GM18870 (cell line): ENCODE measurements at regions not wholly inside any gene's neighbourhood (a gene's known extent, or its start where the extent isn't known, plus 50 kb on each side); places are given as distances from the start of the nearest gene placed in this dataset.
"Not testable (repeated sequence)": the region's sequence is repeated elsewhere in the genome, so short reads cannot be mapped to it uniquely, and the experiment has no call there.

Source experiments
- ATAC-seq: cut with Tn5 transposase; IDR thresholded peaks from one replicate; pipeline ENCODE4 v1.9.1; 2021; ENCODE audit warnings: moderate library complexity; ENCODE audit not compliant: unreplicated experiment

- no peak for ATAC-seq
Observed at GRCh38 chr11:100578831-100579311, 108.2 kb upstream of the ARHGAP42 start.

- ATAC-seq = no peak
Observed at GRCh38 chr11:100581318-100581717, 105.8 kb upstream of the ARHGAP42 start.

- no peak for ATAC-seq
Observed at GRCh38 chr11:100584201-100584985, 102.7 kb upstream of the ARHGAP42 start.

GRCh38 chr11:100585728-100586127 lies 101.4 kb upstream of the ARHGAP42 start:
- ATAC-seq = no peak

- ATAC-seq = no peak
Observed at GRCh38 chr11:100586361-100587101, 100.6 kb upstream of the ARHGAP42 start.

- ATAC-seq = no peak
Observed at GRCh38 chr11:100592619-100593260, 94.3 kb upstream of the ARHGAP42 start.

GRCh38 chr11:100593291-100593690 lies 93.8 kb upstream of the ARHGAP42 start:
- no peak for ATAC-seq

DNA sequence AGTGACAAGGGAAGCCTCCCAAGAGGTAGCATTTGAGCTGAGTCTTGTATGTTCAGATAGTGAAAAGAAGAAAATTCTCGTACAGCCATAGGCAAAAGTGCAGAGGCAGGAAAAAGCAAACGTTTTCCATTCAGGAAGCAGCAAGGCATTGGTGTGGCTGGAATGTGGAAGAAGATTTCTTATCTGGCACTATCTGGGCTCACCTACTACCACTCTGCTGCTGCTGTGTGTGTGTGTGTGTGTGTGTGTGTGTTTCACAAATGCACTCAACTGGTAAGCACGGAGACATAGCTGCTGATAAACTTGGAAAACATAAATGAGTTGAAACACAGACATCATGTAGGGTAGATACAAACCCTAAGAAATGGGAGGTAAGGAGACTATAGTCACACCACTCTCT lies 92.8 kb upstream of the ARHGAP42 start:
- no peak for ATAC-seq

- ATAC-seq = no peak
Observed at GRCh38 chr11:100600941-100601340, 86.1 kb upstream of the ARHGAP42 start.

GRCh38 chr11:100602716-100603115 lies 84.4 kb upstream of the ARHGAP42 start:
- no peak for ATAC-seq

DNA sequence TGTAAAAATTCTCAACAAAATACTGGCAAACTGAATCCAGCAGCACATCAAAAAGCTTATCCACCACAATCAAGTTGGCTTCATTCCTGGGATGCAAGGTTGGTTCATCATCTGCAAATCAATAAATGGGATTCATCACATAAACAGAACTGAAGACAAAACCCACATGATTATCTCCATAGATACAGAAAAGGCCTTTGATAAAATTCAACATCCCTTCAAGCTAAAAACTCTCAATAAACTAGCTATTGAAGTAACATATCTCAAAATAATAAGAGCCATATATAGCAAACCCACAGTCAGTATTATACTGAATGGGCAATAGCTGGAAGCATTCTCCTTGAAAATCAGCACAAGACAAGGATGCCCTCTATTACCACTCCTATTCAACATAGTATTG lies 79.3 kb upstream of the ARHGAP42 start:
- ATAC-seq = not testable (repeated sequence)

DNA sequence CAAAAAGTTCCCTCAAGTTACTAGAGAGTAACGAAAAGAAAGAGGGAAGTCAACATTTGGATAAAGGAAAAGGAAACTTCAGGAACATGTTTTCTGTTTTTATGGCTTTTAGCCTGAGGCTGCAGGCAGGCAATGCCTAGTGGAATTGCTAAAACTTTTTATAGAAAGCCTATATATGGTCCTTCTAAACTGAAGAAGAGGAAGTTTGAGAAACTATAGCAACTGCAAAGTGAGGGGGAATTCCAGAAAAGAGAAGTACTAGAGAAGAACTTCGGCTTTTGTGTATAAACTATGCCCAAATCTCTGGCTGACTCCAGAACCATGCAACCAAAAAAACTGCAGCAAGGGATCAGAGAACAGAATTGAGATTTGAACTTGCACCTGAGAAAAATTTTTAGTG lies 74.3 kb upstream of the ARHGAP42 start:
- ATAC-seq = peak; percentile 98

GRCh38 chr11:100618914-100619313 lies 68.2 kb upstream of the ARHGAP42 start:
- ATAC-seq = no peak

DNA sequence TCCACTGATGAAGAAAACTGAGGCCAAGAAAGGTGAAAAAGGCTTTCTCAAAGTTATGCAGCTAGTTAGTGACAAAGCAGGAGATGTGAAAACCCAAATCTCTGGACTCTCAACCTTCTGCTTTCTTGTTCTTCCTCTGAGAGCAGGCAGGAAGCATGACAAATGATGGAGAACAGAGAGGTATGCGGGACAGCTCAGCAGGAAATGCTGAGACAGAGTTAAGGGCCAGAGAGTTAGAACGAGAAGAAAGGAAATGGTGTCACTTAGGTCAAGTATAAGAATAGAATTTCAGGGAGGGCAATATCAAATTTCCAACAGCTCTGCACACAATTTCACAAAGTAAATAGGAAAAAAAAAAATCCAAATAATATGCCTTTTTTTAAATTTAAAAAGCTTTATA lies 67.6 kb upstream of the ARHGAP42 start:
- ATAC-seq = no peak

DNA sequence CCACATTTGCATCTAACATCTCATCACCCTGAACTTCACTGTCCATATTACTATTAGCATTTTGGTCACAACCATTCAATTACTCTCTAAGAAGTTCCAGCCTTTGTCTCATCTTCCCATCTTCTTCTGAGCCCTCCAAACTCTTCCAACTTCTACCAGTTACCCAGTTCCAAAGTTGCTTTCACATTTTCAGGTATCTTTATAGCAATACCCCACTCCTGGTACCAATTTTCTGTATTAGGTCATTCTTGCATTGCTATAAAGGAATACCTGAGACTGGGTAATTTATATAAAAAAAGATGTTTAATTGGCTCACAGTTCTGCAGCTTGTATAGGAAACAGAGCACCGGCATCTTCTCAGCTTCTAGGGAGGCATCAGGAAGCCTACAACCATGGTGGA lies 64.7 kb upstream of the ARHGAP42 start:
- no peak for ATAC-seq

DNA sequence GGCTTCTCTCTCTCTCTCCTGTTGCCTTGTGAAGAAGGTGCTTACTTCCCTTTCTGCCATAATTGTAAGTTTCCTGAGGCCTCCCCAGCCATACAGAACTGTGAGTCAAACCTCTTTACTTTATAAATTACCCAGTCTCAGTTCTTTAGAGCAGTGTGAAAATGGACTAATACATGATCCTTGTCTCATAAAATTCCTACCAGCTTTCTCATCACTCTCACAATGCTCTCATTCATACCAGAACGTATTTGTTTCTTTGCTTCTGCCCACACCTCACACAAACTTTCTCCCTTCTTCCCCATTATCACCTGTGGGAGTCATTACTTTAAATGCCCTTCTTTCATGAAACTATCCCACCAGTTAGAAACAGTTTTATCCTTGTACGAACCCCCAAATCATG lies 62.7 kb upstream of the ARHGAP42 start:
- no peak for ATAC-seq

DNA sequence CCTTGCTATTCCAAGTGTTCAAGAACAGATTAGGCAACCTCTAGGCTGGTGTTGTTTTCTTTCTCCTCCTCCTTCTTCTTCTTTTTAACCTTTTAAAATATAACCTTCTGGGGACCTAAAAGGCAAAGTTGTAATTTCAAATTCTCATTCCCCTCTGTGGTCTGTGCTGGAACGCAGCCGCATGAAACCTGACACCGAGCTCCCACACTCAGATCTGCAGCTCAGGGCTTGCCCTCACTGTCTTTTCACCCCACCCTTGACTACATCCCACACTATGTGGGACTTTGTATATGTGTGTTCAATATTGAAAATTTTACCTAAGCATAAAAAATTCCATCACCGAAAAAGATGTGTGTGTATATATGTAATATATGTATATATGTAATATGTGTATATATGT lies 62.0 kb upstream of the ARHGAP42 start:
- no peak for ATAC-seq

GRCh38 chr11:100629671-100630070 lies 57.4 kb upstream of the ARHGAP42 start:
- ATAC-seq = no peak

DNA sequence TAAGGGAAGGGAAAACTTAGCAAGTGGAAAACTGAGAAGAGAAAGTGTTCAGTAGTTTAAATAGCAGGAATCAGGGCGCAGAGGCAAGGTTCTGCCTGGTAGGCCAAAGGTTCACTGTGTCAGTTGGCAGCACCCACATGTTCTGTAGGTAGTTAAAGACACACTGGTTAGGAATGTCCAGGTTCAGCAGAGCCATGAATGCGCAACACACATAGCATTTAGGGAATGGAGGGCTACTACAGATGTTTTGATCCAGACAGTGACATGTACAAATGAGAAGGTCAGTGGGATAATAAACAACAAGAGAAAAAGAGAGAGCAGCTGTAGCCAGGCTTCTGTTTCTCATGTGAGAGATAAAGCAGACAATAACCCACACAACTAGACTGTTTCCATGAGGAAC lies 56.2 kb upstream of the ARHGAP42 start:
- no peak for ATAC-seq

- no peak for ATAC-seq
Observed at GRCh38 chr11:100631316-100631715, 55.8 kb upstream of the ARHGAP42 start.

DNA sequence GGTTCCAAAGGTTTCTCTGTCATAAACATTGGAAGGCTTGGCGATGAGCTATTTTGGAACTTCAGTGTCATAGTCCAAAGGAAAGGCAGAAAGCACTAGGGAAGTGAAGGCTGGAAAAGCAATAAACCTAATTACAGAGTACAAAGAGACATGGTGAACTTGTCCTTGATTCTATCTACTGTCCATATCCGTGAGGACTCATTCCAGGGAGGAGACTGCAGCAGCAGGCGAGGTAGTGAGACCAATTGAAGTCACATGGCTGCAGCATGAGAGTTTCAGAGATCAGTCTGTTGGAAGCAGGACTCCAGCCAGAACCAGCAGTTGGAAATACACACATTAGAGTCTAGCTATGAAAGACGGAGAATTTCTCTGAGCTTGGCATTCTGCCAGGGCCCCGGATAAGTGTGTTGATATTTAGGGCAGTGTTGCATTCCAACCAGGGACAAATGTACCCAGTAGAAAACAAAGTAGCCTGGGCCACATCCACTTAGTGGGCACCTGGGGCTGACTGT lies 54.1 kb upstream of the ARHGAP42 start:
- no peak for ATAC-seq

DNA sequence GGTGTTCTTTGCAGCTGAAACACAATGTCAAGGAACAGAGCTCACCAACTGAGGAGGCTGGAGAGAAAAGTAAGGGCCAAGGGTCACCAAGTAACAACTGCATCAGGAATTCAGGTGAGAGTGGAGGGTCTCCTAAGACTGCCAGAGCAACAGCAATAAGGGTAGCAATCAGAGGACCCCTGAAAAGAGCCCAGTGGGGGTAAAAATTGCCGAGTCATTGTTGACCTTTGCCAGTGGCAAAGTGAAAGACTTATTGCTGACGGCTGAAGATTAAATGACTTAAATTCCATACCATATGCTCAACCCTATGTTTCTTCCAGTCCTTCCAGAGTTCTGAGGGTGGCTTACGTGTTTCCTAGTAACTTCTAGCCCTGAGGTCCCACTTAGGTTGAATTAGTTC lies 51.9 kb upstream of the ARHGAP42 start:
- ATAC-seq = no peak
